Heart left ventricle (tissue), 16 donors: ENCODE measurements at regions not wholly inside any gene's neighbourhood (a gene's known extent, or its start where the extent isn't known, plus 50 kb on each side); places are given as distances from the start of the nearest gene placed in this dataset.

Experiments
- ATAC-seq, 4 donors: fragments of 200-7000 bp; cut with Tn5 transposase; one replicate each; pipeline ENCODE4 v1.9.1; 2020 to 2022; ENCODE audit warnings: moderate library complexity in 4 of 4, mild to moderate bottlenecking in 3 of 4, moderate number of reproducible peaks in 1 of 4
- DNase-seq, 5 donors: peaks; one replicate each; pipeline ENCODE4 v3.0.0-alpha.2; 2020
- H3K27ac ChIP-seq, 12 donors: fragments of 200-600 bp; sonication (generic) in 4 of 12; one replicate each; pipeline versions ENCODE4 v1.5.0 to v1.8.0; 2016 to 2022; ENCODE audit warnings: mild to moderate bottlenecking in 2 of 12
- H3K27me3 ChIP-seq, 9 donors: fragments of 200-600 bp; sonication (generic) in 2 of 9; one replicate each; pipeline versions ENCODE4 v1.5.1 to v1.8.0; 2016 to 2022; ENCODE audit warnings: mild to moderate bottlenecking in 3 of 9
- H3K36me3 ChIP-seq, 9 donors: fragments of 200-600 bp; sonication (generic) in 2 of 9; one replicate each; pipeline versions ENCODE4 v1.5.0 to v1.8.0; 2018 to 2022; ENCODE audit warnings: mild to moderate bottlenecking in 2 of 9
- H3K4me1 ChIP-seq, 12 donors: fragments of 200-600 bp; sonication (generic) in 4 of 12; one replicate each; pipeline versions ENCODE4 v1.5.0 to v1.8.0; 2016 to 2022; ENCODE audit warnings: mild to moderate bottlenecking in 3 of 12
- H3K4me3 ChIP-seq, 12 donors: fragments of 200-600 bp; sonication (generic) in 4 of 12; one replicate each; pipeline versions ENCODE4 v1.5.0 to v1.8.0; 2017 to 2022; ENCODE audit warnings: mild to moderate bottlenecking in 9 of 12, moderate library complexity in 4 of 12
- H3K9me3 ChIP-seq, 12 donors: fragments of 200-600 bp; sonication (generic) in 4 of 12; one replicate each; pipeline versions ENCODE4 v1.5.0 to v1.8.0; 2016 to 2022; ENCODE audit warnings: mild to moderate bottlenecking in 1 of 12
- CTCF ChIP-seq, 12 donors: fragments of 200-600 bp; sonication (generic) in 4 of 12; IDR thresholded peaks; one replicate each; pipeline versions ENCODE4 v1.5.0 to v1.8.0; 2018 to 2022; ENCODE audit warnings: antibody characterized with exemption in 12 of 12, mild to moderate bottlenecking in 5 of 12
- POLR2A ChIP-seq, 2 donors: fragments of 450-650 bp; IDR thresholded peaks; one replicate each; pipeline ENCODE4 v1.6.1; 2017; ENCODE audit warnings: antibody characterized with exemption in 2 of 2, mild to moderate bottlenecking in 2 of 2, moderate library complexity in 2 of 2
- WGBS, 4 donors: extraction: QIAGEN DNeasy Blood & Tissue Kit in 2 of 4; methylation state at CpG; one replicate each; pipeline versions ENCODE4 v1.1.5 to v1.1.7; 2013 to 2018; 5-methylcytosine and 5-hydroxymethylcytosine counted together
- intact Hi-C, 10 donors: fragments of 100-400 bp; cut with DNase I; formaldehyde crosslinking; loops; one replicate each; pipeline versions ENCODE4 v1.11.1 to v1.14.2; 2022
- donor health status: ischemic (EF 13 %, LVEDD 7.1; RV severe dilation, severe dysfunction).
- donor health status: healthy with polysubstance abuse.
- donor health status: DM: no; HTN: yes; CAD: no.
- donor health status: DM: no; HTN: no; CAD: no.
- donor health status: ischemic (EF 25% LVEDD 6.9; RV normal size, moderate dysfunction).
- donor health status: ischemic (EF 25% LVEDD 5.7; RV mildly dilated, moderate dysfunction).
- donor health status: healthy.
- donor health status: DM: yes; HTN: yes; CAD: no.
- donor health status: ischemic (EF 35%, LVEDD 5.7; RV mildly dilated, moderate dysfunction).
- donor health status: nonischemic (EF 11% LVEDD 7.7; RV severe dilation, severe dysfunction).
- donor health status: DM: yes; HTN: yes; CAD: no.
- donor health status: PGD.
- donor health status: ischemic (EF 29% LVEDD 5.4; RV normal size, mild dysfunction).
- donor health status: nonischemic (EF 23%, LVEDD 6.1; RV moderate dilation, normal function).

- 93 to 97% (median 95%) methylated on average over 8 of the region's 8 CpGs for WGBS, 4 donors
- TF ChIP-seq CTCF (IDR thresholded peaks at IDR 0.05) (no peak), POLR2A (IDR thresholded peaks at IDR 0.05) (no peak)
- Histone ChIP-seq H3K36me3 (no peaks in the 10 kb centered on the region), H3K27ac (no peak overlapping the region), H3K9me3 (no peaks in the 10 kb centered on the region), H3K27me3 (no peaks in the 10 kb centered on the region), H3K4me3 (no peak overlapping the region), H3K4me1 (no peaks in the 10 kb centered on the region)
- ATAC-seq (no peak), DNase-seq (peak in 1 of 5 donors; percentile 33)
- intact Hi-C loops: no loop called here
Observed at GRCh38 chr15:35774653-35775052, 228.7 kb upstream of the DPH6 start.

GRCh38 chr15:35775471-35775870 lies 229.5 kb upstream of the DPH6 start:
- DNase-seq (no peak), ATAC-seq (no peak)
- Histone ChIP-seq H3K36me3 (no peaks in the 10 kb centered on the region), H3K27ac (no peak overlapping the region), H3K4me1 (no peaks in the 10 kb centered on the region), H3K4me3 (no peak overlapping the region), H3K9me3 (no peaks in the 10 kb centered on the region), H3K27me3 (no peaks in the 10 kb centered on the region)
- WGBS, 4 donors: 94 to 100% (median 98%) methylated on average over 4 of the region's 4 CpGs
- TF ChIP-seq POLR2A (IDR thresholded peaks at IDR 0.05): no peak
- no peak for TF ChIP-seq CTCF (IDR thresholded peaks at IDR 0.05)
- intact Hi-C loops: no loop called here

GRCh38 chr15:35777061-35777460 lies 231.1 kb upstream of the DPH6 start:
- Histone ChIP-seq H3K4me1 (no peaks in the 10 kb centered on the region), H3K9me3 (no peaks in the 10 kb centered on the region), H3K36me3 (no peaks in the 10 kb centered on the region), H3K27ac (no peak overlapping the region), H3K4me3 (no peak overlapping the region), H3K27me3 (no peaks in the 10 kb centered on the region)
- intact Hi-C loops: no loop called here
- ATAC-seq (no peak), DNase-seq (no peak)
- 74 to 83% (median 79%) methylated on average over 9 of the region's 9 CpGs for WGBS, 4 donors
- TF ChIP-seq CTCF (IDR thresholded peaks at IDR 0.05): no peak
- TF ChIP-seq POLR2A (IDR thresholded peaks at IDR 0.05): no peak

GRCh38 chr15:35783203-35783602 lies 237.2 kb upstream of the DPH6 start:
- H3K27me3 ChIP-seq: no peaks in the 10 kb centered on the region
- no peaks in the 10 kb centered on the region for H3K36me3 ChIP-seq
- H3K9me3 ChIP-seq: no peaks in the 10 kb centered on the region
- no peak overlapping the region for H3K27ac ChIP-seq
- no peak overlapping the region for H3K4me3 ChIP-seq
- no peak for ATAC-seq
- TF ChIP-seq POLR2A (IDR thresholded peaks at IDR 0.05): no peak
- no peak for TF ChIP-seq CTCF (IDR thresholded peaks at IDR 0.05)
- H3K4me1 ChIP-seq: no peaks in the 10 kb centered on the region
- intact Hi-C loops: no loop called here
- DNase-seq: no peak
